ENCODE measurements at regions not wholly inside any gene's neighbourhood (a gene's known extent, or its start where the extent isn't known, plus 50 kb on each side); places are given as distances from the start of the nearest gene placed in this dataset.

DNA sequence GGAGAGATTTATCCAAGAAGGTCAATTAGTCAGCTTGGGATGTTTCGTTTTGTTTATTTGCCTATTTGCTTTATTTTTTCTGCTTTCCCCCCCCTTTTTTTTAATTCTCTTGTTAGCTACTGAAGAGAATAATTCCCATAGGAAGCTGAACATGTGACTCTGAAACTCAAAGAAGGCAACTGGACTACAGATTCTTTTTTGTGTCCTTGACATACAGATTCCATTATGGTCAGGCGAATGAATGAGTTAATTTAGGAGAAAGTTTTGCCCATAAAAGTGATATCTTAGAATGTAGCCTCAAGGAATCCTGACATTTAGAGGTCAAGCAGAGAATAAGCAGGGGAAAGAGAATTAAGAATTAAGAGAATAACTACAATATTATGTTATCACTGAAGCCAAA lies 514.2 kb upstream of the LINC00305 start:
- TF ChIP-seq, protein P1, sequence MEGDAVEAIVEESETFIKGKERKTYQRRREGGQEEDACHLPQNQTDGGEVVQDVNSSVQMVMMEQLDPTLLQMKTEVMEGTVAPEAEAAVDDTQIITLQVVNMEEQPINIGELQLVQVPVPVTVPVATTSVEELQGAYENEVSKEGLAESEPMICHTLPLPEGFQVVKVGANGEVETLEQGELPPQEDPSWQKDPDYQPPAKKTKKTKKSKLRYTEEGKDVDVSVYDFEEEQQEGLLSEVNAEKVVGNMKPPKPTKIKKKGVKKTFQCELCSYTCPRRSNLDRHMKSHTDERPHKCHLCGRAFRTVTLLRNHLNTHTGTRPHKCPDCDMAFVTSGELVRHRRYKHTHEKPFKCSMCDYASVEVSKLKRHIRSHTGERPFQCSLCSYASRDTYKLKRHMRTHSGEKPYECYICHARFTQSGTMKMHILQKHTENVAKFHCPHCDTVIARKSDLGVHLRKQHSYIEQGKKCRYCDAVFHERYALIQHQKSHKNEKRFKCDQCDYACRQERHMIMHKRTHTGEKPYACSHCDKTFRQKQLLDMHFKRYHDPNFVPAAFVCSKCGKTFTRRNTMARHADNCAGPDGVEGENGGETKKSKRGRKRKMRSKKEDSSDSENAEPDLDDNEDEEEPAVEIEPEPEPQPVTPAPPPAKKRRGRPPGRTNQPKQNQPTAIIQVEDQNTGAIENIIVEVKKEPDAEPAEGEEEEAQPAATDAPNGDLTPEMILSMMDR (conservative IDR thresholded peaks at IDR 0.05) = no peak
- no peak for TF ChIP-seq EZH2 (IDR thresholded peaks at IDR 0.05; ENCODE audit: low read depth)

Data from PC-9 (cell line).